Epithelial cell of esophagus (primary cell): ENCODE measurements at regions not wholly inside any gene's neighbourhood (a gene's known extent, or its start where the extent isn't known, plus 50 kb on each side); places are given as distances from the start of the nearest gene placed in this dataset.

Experiments used
- DNase-seq: peaks from one replicate; pipeline ENCODE4 v3.0.0; 2010; ENCODE audit warnings: low read depth
- H3K4me3 ChIP-seq: 2 replicates; pipeline ENCODE4 v1.5.1; 2011; ENCODE audit warnings: mild to moderate bottlenecking, low read length, control low read depth
- TF ChIP-seq, protein P1 (sequence below): IDR thresholded peaks from 2 replicates; pipeline ENCODE4 v1.5.1; 2011; ENCODE audit warnings: low read depth, mild to moderate bottlenecking, low read length, control low read depth, inconsistent platforms; ENCODE audit not compliant: insufficient read depth; ENCODE audit errors: missing control alignments

DNA sequence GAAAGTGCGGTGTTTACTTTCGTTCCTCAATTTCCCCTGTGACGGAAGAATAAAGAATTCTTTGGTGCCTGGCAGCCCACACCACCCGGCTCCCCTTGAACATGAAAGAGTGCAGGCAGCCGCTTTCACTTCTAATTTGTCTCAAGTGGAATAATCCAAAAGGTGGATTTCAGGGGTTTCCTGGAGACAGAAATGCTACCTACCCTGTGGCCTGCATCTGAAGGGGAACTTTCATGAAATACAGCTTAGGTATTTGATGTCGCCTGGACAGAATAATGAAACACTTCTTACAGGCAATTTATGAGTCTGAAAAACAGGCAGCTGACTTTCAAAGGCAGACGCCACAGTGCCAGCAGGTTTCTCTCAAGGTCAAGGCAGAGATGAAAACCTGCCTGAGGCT is 169.5 kb upstream of the USP24 start:
- TF ChIP-seq, protein P1, sequence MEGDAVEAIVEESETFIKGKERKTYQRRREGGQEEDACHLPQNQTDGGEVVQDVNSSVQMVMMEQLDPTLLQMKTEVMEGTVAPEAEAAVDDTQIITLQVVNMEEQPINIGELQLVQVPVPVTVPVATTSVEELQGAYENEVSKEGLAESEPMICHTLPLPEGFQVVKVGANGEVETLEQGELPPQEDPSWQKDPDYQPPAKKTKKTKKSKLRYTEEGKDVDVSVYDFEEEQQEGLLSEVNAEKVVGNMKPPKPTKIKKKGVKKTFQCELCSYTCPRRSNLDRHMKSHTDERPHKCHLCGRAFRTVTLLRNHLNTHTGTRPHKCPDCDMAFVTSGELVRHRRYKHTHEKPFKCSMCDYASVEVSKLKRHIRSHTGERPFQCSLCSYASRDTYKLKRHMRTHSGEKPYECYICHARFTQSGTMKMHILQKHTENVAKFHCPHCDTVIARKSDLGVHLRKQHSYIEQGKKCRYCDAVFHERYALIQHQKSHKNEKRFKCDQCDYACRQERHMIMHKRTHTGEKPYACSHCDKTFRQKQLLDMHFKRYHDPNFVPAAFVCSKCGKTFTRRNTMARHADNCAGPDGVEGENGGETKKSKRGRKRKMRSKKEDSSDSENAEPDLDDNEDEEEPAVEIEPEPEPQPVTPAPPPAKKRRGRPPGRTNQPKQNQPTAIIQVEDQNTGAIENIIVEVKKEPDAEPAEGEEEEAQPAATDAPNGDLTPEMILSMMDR, result no peak
- no peak for DNase-seq
- no peak overlapping the region for H3K4me3 ChIP-seq

DNA sequence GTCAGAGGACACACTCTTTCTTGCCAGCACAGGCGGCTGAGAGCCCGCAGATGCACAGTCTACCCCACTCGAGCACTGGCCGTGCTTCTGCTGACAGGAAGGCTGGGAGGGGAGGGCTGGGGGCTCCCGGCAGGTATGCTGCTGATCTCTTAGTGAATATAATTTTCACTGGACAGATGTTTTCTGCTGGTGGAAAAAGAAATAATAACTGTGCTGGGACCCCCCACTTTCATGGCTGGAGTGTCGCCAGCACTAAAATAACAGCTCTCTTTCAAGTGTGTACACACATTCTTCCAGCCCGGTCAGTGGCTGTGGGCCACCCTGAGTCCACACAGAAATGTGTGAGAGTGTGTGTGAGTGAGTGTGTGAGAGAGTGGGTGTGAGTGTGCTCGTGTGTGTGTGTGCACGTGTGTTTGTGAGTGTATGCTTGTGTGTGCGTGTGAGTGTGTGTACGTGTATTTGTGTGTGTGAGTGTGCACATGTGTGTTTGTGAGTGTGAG is 167.7 kb upstream of the USP24 start:
- TF ChIP-seq, protein P1, result no peak
- DNase-seq, result no peak
- no peak overlapping the region for H3K4me3 ChIP-seq

DNA sequence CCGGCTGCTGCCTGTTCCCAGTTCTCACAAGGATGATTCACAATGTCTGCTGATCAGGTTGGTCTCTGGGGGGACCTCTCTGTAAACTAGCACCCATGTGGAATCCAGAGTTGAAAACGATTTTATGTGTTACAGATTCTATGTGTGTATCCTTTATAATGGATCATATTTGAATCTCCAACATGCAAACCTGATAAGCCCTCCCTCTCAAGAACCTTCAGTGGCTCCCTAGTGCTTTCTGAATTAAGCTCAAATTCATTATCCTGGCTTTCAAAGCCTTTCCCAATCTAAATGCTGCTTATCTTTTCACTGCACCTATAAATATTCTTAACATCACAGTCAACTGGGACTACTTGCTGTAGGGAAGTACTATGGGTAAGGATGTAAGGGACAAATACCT is 166.8 kb upstream of the USP24 start:
- TF ChIP-seq, protein P1, result no peak
- no peak for DNase-seq
- H3K4me3 ChIP-seq, result no peak overlapping the region

DNA sequence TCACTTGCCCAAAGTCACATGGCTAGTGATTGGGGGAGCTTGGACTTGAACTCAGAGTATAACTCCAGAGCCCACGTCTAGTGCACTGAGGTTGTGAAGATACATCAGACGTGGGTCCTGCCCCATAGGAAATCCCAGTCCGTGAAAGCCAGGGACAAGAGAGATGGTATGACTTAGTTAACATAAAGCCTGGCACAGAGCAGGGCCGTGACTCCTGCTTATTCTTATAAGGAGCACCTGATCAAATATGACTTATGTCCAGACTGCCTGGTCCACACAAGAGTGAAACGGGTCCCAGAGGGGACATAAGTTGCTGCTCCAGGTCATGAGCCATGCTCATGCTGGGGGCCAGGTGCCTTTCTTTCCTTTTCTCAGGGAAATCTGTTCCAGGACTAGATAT is 166.3 kb upstream of the USP24 start:
- no peak for DNase-seq
- H3K4me3 ChIP-seq, result no peak overlapping the region
- TF ChIP-seq, protein P1, result no peak

DNA sequence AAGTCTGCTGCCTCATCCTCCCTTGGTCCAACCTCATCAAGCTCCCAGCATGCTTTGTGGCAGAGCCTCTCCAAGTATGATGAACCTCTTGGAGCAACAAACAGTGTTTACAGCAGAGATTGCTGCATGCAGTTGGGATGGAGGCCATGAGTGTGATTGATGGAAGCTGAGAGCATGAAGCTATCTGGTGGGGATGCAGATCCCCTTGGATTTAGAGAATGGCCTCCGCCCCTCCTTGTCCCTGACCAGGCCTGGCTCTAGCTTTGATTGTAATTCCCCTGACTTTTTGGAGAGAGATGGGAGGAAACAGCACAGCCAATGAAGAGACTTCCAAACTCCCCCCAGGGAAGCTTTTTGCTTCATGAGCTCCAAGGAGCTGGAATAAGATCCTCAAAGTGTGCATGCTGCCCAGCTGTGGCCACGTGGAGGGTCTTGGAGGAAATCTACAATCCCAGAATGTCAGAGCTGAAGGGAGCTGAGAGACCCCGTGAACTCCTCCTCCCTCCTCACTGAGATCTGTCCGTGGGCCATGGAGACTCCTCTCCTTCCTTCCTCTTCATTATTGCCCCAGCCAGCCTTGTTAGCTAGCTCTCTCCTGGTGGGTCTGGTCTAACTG is 165.3 kb upstream of the USP24 start:
- DNase-seq, result no peak
- H3K4me3 ChIP-seq, result no peak overlapping the region
- TF ChIP-seq, protein P1, result no peak

DNA sequence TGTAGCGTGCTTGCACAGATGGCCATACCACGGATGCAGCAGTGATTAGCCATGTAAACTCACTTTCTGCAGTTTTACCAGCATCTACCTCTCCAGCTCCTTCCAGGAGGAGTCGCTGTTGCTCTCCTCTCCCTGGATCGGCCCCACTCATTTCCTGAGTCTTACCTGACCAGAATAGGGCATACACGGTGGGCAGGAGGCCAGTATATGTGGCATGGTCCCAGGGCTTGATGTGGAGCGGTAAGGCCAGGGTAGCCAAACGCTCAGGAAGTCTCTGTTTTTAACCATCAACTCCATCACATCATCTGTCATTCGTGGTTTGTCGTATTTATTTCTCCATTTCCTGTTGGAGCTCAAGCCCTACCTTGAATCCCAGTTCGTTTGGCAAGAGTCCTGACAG is 163.4 kb upstream of the USP24 start:
- TF ChIP-seq, protein P1, result peak; percentile 63
- DNase-seq, result peak; percentile 54
- H3K4me3 ChIP-seq, result no peak overlapping the region

DNA sequence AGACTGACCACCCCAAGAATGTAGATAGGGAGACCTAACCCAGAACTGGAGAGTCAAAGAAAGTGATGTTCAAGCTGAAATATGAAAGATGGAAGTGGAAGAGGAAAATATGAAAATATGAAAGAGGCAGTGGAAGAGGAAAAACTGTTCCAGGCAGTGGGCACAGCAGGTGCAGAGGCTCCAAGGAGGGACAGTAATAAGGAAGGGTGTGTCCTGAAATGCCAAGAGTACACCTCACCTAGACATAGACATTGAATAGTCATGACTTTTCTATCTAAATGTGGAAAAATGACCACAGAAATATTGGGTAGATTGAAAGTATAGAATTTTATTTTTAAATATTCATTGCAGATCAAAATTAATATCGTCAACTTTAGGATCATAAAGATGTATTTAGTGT is 161.7 kb upstream of the USP24 start:
- TF ChIP-seq, protein P1, result no peak
- H3K4me3 ChIP-seq, result no peak overlapping the region
- DNase-seq, result no peak
